Neuronal stem cell (in vitro differentiated cells): ENCODE measurements at regions not wholly inside any gene's neighbourhood (a gene's known extent, or its start where the extent isn't known, plus 50 kb on each side); places are given as distances from the start of the nearest gene placed in this dataset.

Experiments
- DNase-seq: peaks from one replicate; pipeline ENCODE4 v3.0.0-alpha.2; 2013; ENCODE audit warnings: low spot score
- H2AFZ ChIP-seq: one replicate; pipeline ENCODE4 v1.6.1; 2013; ENCODE audit warnings: mild to moderate bottlenecking, low read length, inconsistent platforms
- H2AK5ac ChIP-seq: 2 replicates; pipeline ENCODE4 v1.6.1; 2013; ENCODE audit warnings: low read depth, mild to moderate bottlenecking, inconsistent platforms, low read length, moderate library complexity, mixed read lengths
- H2BK120ac ChIP-seq: 2 replicates; pipeline ENCODE4 v1.6.1; 2013; ENCODE audit warnings: low read depth, mild to moderate bottlenecking, inconsistent platforms, low read length, moderate library complexity, mixed read lengths
- H2BK12ac ChIP-seq: one replicate; pipeline ENCODE4 v1.6.1; 2013; ENCODE audit warnings: low read length, inconsistent platforms
- H2BK15ac ChIP-seq: 2 replicates; pipeline ENCODE4 v1.6.1; 2013; ENCODE audit warnings: mild to moderate bottlenecking, low read length, inconsistent platforms, mixed read lengths
- H2BK5ac ChIP-seq: one replicate; pipeline ENCODE4 v1.6.1; 2013; ENCODE audit warnings: inconsistent platforms, mild to moderate bottlenecking, low read length, moderate library complexity
- H3K14ac ChIP-seq: one replicate; pipeline ENCODE4 v1.6.1; 2013; ENCODE audit warnings: low read length, inconsistent platforms
- H3K18ac ChIP-seq: 2 replicates; pipeline ENCODE4 v1.6.1; 2013; ENCODE audit warnings: low read length, inconsistent platforms
- H3K23ac ChIP-seq: 2 replicates; pipeline ENCODE4 v1.6.1; 2013; ENCODE audit warnings: low read depth, mild to moderate bottlenecking, mixed read lengths, low read length, inconsistent platforms; ENCODE audit not compliant: poor library complexity
- H3K27ac ChIP-seq: replicated peaks from 3 replicates; pipeline ENCODE4 v1.5.1; 2013; ENCODE audit warnings: low read length, inconsistent platforms
- H3K27me3 ChIP-seq, 3 experiments: 2 replicates each; pipeline ENCODE4 v1.6.1; 2013; ENCODE audit warnings: low read length in 3 of 3, mild to moderate bottlenecking in 2 of 3, inconsistent platforms in 1 of 3, low read depth in 1 of 3, mixed read lengths in 1 of 3, moderate library complexity in 1 of 3; ENCODE audit not compliant: control insufficient read depth in 3 of 3, insufficient read depth in 3 of 3
- H3K36me3 ChIP-seq, 2 donors: replicated peaks in 1 of 2; 2 replicates each; pipeline ENCODE4 v1.6.1; 2013; ENCODE audit warnings: low read length in 2 of 2; ENCODE audit not compliant: control insufficient read depth in 2 of 2, insufficient read depth in 2 of 2
- H3K4ac ChIP-seq: 2 replicates; pipeline ENCODE4 v1.6.1; 2013; ENCODE audit warnings: inconsistent platforms, mild to moderate bottlenecking, low read length, moderate library complexity
- H3K4me1 ChIP-seq, 2 donors: 1 replicate in 1 of 2; 2 replicates in 1 of 2; pipeline ENCODE4 v1.6.1; 2013; ENCODE audit warnings: low read length in 2 of 2, low read depth in 1 of 2; ENCODE audit not compliant: control insufficient read depth in 2 of 2, insufficient read depth in 1 of 2
- H3K4me2 ChIP-seq: one replicate; pipeline ENCODE4 v1.6.1; 2013; ENCODE audit warnings: mild to moderate bottlenecking, low read length, inconsistent platforms; ENCODE audit not compliant: insufficient read depth, poor library complexity, severe bottlenecking
- H3K4me3 ChIP-seq, 2 donors: 2 replicates each; pipeline ENCODE4 v1.5.1; 2013; ENCODE audit warnings: low read length in 2 of 2, mild to moderate bottlenecking in 2 of 2, inconsistent platforms in 1 of 2, moderate library complexity in 1 of 2
- H3K79me1 ChIP-seq: one replicate; pipeline ENCODE4 v1.6.1; 2013; ENCODE audit warnings: low read depth, mild to moderate bottlenecking, inconsistent platforms, low read length, moderate library complexity
- H3K9ac ChIP-seq: one replicate; pipeline ENCODE4 v1.6.1; 2013; ENCODE audit warnings: mild to moderate bottlenecking, low read depth, low read length, inconsistent platforms; ENCODE audit not compliant: poor library complexity
- H3K9me3 ChIP-seq, 2 donors: replicated peaks in 1 of 2; 2 replicates each; pipeline versions ENCODE3 to v1.6.1; 2013; ENCODE audit warnings: low read length in 2 of 2, mild to moderate bottlenecking in 2 of 2, inconsistent platforms in 1 of 2, low read depth in 1 of 2, mixed read lengths in 1 of 2, moderate library complexity in 1 of 2; ENCODE audit not compliant: control insufficient read depth in 2 of 2, insufficient read depth in 1 of 2
- H4K8ac ChIP-seq: one replicate; pipeline ENCODE4 v1.6.1; 2013; ENCODE audit warnings: low read depth, mild to moderate bottlenecking, inconsistent platforms, low read length, moderate library complexity
- H4K91ac ChIP-seq: one replicate; pipeline ENCODE4 v1.6.1; 2013; ENCODE audit warnings: low read length, low read depth, mild to moderate bottlenecking, inconsistent platforms; ENCODE audit not compliant: poor library complexity
- WGBS, 2 donors: extraction: QIAGEN DNeasy Blood & Tissue Kit; methylation state at CpG; one replicate each; pipeline ENCODE4 v1.1.7; 2013; ENCODE audit warnings: missing lambda C conversion rate in 2 of 2, mixed read lengths in 1 of 2; ENCODE audit not compliant: insufficient read length in 2 of 2, insufficient replicate concordance in 1 of 2; ENCODE audit errors: extremely low coverage in 2 of 2; 5-methylcytosine and 5-hydroxymethylcytosine counted together

GRCh38 chr18:14015416-14015815 lies 100.1 kb upstream of the MC2R start:
- no peak overlapping the region for H4K8ac ChIP-seq
- no peak overlapping the region for H3K4ac ChIP-seq
- no peak overlapping the region for H2AK5ac ChIP-seq
- no peak overlapping the region for H3K23ac ChIP-seq
- no peaks in the 10 kb centered on the region for H3K27me3 ChIP-seq
- no peak overlapping the region for H4K91ac ChIP-seq
- no peak for DNase-seq
- H3K14ac ChIP-seq = no peak overlapping the region
- no peak overlapping the region for H3K4me2 ChIP-seq
- no peak overlapping the region for H2BK15ac ChIP-seq
- no peaks in the 10 kb centered on the region for H3K79me1 ChIP-seq
- no peak overlapping the region for H2AFZ ChIP-seq
- H3K9me3 ChIP-seq = no peaks in the 10 kb centered on the region
- no peak overlapping the region for H2BK12ac ChIP-seq
- H3K27ac ChIP-seq = no peak overlapping the region
- H2BK120ac ChIP-seq = no peak overlapping the region
- no CpG with 5 or more reads among the region's 1 CpG for WGBS, 2 donors
- no peak overlapping the region for H2BK5ac ChIP-seq
- no peak overlapping the region for H3K9ac ChIP-seq
- H3K36me3 ChIP-seq = no peaks in the 10 kb centered on the region
- no peaks in the 10 kb centered on the region for H3K4me1 ChIP-seq
- no peak overlapping the region for H3K4me3 ChIP-seq
- H3K18ac ChIP-seq = no peak overlapping the region

- H3K23ac ChIP-seq = no peak overlapping the region
- no peak overlapping the region for H3K4me3 ChIP-seq
- no peak overlapping the region for H3K4me2 ChIP-seq
- H3K4me1 ChIP-seq = no peaks in the 10 kb centered on the region
- H2AK5ac ChIP-seq = no peak overlapping the region
- H4K8ac ChIP-seq = no peak overlapping the region
- no peak overlapping the region for H3K9ac ChIP-seq
- H3K36me3 ChIP-seq = no peaks in the 10 kb centered on the region
- H3K9me3 ChIP-seq = no peaks in the 10 kb centered on the region
- H2BK5ac ChIP-seq = no peak overlapping the region
- no CpG with 5 or more reads among the region's 1 CpG for WGBS, 2 donors
- H2AFZ ChIP-seq = no peak overlapping the region
- no peak overlapping the region for H2BK120ac ChIP-seq
- H2BK12ac ChIP-seq = no peak overlapping the region
- H2BK15ac ChIP-seq = no peak overlapping the region
- no peaks in the 10 kb centered on the region for H3K79me1 ChIP-seq
- DNase-seq = no peak
- no peak overlapping the region for H3K18ac ChIP-seq
- H3K14ac ChIP-seq = no peak overlapping the region
- H4K91ac ChIP-seq = no peak overlapping the region
- H3K27me3 ChIP-seq = no peaks in the 10 kb centered on the region
- H3K27ac ChIP-seq = no peak overlapping the region
- no peak overlapping the region for H3K4ac ChIP-seq
These were observed 99.1 kb upstream of the MC2R start for GRCh38 chr18:14014456-14014855.

DNA sequence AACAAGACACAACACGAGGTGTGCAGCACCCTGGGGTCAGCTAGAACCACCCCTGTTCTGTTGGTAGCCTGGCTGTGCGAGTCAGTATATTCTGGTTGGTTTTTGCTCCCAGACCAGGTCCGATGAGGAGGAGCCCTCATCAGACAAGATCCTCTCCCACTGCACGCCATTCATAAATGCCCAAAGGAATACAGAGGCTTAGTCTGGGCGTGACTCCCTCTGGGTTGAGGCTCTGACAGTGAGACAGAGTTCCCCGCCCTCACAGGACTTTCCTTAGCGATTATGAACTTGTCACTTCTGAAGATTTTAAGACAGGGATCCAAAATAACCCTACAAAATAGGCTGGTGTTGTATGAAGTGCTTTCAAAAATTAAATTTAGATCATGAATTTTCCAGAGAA lies 85.5 kb upstream of the MC2R start:
- WGBS, 2 donors = no CpG with 5 or more reads among the region's 7 CpGs

DNA sequence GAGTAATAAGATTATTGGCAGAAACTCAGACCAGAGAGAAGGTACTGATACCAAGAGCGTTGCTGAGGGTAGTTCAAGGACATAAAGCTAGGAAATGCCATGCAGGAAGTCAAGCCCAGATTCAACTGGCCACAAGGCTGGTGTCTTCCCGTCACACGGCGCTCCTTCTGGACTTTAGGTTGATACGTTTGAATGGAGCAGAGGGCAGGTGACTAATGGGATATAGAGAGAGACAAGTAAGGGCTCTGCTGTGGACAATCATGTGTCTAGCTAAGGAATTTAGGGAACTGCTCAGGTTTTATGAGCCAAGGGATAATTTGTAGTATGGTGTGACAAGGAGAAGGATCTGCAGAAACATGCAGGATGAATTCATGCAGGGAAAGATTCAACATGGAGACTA lies 83.9 kb upstream of the MC2R start:
- no peaks in the 10 kb centered on the region for H3K27me3 ChIP-seq
- no CpG with 5 or more reads among the region's 5 CpGs for WGBS, 2 donors

More for the DNA sequence above, 85.5 kb upstream of the MC2R start:
- H3K36me3 ChIP-seq = no peaks in the 10 kb centered on the region
- H3K23ac ChIP-seq = no peak overlapping the region
- no peak overlapping the region for H2AFZ ChIP-seq
- no peak overlapping the region for H2AK5ac ChIP-seq
- H3K4ac ChIP-seq = no peak overlapping the region
- DNase-seq = no peak
- H3K14ac ChIP-seq = no peak overlapping the region
- peak overlapping the region; percentile 6 for H3K9ac ChIP-seq
- no peak overlapping the region for H3K4me2 ChIP-seq
- H2BK12ac ChIP-seq = no peak overlapping the region
- no peaks in the 10 kb centered on the region for H3K4me1 ChIP-seq
- H3K4me3 ChIP-seq = peak overlapping the region in 1 of 2 donors; percentile 25
- H2BK5ac ChIP-seq = no peak overlapping the region
- H3K27ac ChIP-seq = no peak overlapping the region
- no peak overlapping the region for H2BK15ac ChIP-seq
- H3K18ac ChIP-seq = no peak overlapping the region
- H3K79me1 ChIP-seq = no peaks in the 10 kb centered on the region
- H2BK120ac ChIP-seq = no peak overlapping the region
- H3K9me3 ChIP-seq = peaks cover 0 to 4% of the 10 kb centered on the region in 2 donors
- no peak overlapping the region for H4K8ac ChIP-seq
- H3K27me3 ChIP-seq = no peaks in the 10 kb centered on the region
- no peak overlapping the region for H4K91ac ChIP-seq

More for the DNA sequence above, 83.9 kb upstream of the MC2R start:
- H3K23ac ChIP-seq = no peak overlapping the region
- H3K4me3 ChIP-seq = no peak overlapping the region
- H3K9ac ChIP-seq = no peak overlapping the region
- H3K79me1 ChIP-seq = no peaks in the 10 kb centered on the region
- no peak overlapping the region for H4K91ac ChIP-seq
- no peak for DNase-seq
- no peak overlapping the region for H2BK120ac ChIP-seq
- H2AK5ac ChIP-seq = no peak overlapping the region
- H3K27ac ChIP-seq = no peak overlapping the region
- no peak overlapping the region for H4K8ac ChIP-seq
- H3K36me3 ChIP-seq = no peaks in the 10 kb centered on the region
- no peak overlapping the region for H3K18ac ChIP-seq
- no peak overlapping the region for H2BK15ac ChIP-seq
- no peak overlapping the region for H3K4ac ChIP-seq
- no peak overlapping the region for H3K14ac ChIP-seq
- H3K4me1 ChIP-seq = no peaks in the 10 kb centered on the region
- peaks cover 0 to 4% of the 10 kb centered on the region in 2 donors for H3K9me3 ChIP-seq
- no peak overlapping the region for H3K4me2 ChIP-seq
- H2BK5ac ChIP-seq = no peak overlapping the region
- no peak overlapping the region for H2AFZ ChIP-seq
- no peak overlapping the region for H2BK12ac ChIP-seq
